ENCODE measurements at regions not wholly inside any gene's neighbourhood (a gene's known extent, or its start where the extent isn't known, plus 50 kb on each side); places are given as distances from the start of the nearest gene placed in this dataset.

- TF ChIP-seq CTCF (IDR thresholded peaks at IDR 0.05) (no peak), ZFX (IDR thresholded peaks at IDR 0.05; ENCODE audit: borderline replicate concordance) (no peak)
Measured at GRCh38 chr14:29982171-29982570, 54.5 kb upstream of the PRKD1 start.
